ENCODE measurements at regions not wholly inside any gene's neighbourhood (a gene's known extent, or its start where the extent isn't known, plus 50 kb on each side); places are given as distances from the start of the nearest gene placed in this dataset.

DNA sequence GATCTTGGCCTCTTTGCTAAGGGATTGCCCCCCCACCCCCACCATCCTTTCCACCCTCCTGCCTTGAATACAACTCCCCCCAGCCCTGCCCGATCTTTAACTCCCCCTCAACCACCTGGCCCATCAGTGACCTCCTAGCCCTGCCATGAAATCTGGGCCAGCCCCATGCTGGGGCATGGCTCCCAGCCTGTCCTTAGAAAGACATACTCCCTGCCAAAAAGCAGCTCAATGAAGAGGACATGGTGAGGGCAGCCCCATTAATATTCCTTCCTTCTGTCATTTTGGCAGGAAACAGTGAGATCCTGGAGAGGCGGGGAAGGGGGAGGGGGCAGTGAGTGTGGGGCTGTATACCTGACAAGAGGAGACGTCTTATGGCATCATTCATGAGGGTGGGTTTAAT, 66.8 kb upstream of the DISP3 start:
- TF ChIP-seq NFIC (IDR thresholded peaks at IDR 0.05): no peak
- TF ChIP-seq TAF1 (IDR thresholded peaks at IDR 0.05; ENCODE audit: low read depth): no peak
- TF ChIP-seq CEBPB (IDR thresholded peaks at IDR 0.05): no peak
- no peak for TF ChIP-seq EP300 (IDR thresholded peaks at IDR 0.05; ENCODE audit: borderline replicate concordance)
